Inflammatory macrophage treated with lipopolysaccharide for 4 hours (primary cell): ENCODE measurements at regions not wholly inside any gene's neighbourhood (a gene's known extent, or its start where the extent isn't known, plus 50 kb on each side); places are given as distances from the start of the nearest gene placed in this dataset.
"Not testable (repeated sequence)": the region's sequence is repeated elsewhere in the genome, so short reads cannot be mapped to it uniquely, and the experiment has no call there.

Experiments used
- DNase-seq: peaks from one replicate; pipeline ENCODE4 v3.0.0-alpha.2; 2020

- DNase-seq, result no peak
Measured at GRCh38 chr2:163177592-163177991, 339.0 kb upstream of the KCNH7 start.

GRCh38 chr2:163175294-163175693 lies 336.7 kb upstream of the KCNH7 start:
- DNase-seq, result no peak

- no peak for DNase-seq
Measured at GRCh38 chr2:163173591-163173990, 335.0 kb upstream of the KCNH7 start.

- no peak for DNase-seq
Measured at GRCh38 chr2:163171786-163172530, 333.4 kb upstream of the KCNH7 start.

- DNase-seq, result peak; percentile 44
Measured at GRCh38 chr2:163157891-163158496, 319.4 kb upstream of the KCNH7 start.

- DNase-seq, result no peak
Measured at GRCh38 chr2:163157411-163157810, 318.8 kb upstream of the KCNH7 start.

GRCh38 chr2:163155925-163156324 lies 317.4 kb upstream of the KCNH7 start:
- DNase-seq, result no peak

GRCh38 chr2:163155279-163155883 lies 316.8 kb upstream of the KCNH7 start:
- peak; percentile 17 for DNase-seq

- DNase-seq, result no peak
Measured at GRCh38 chr2:163142618-163143017, 304.1 kb upstream of the KCNH7 start.

GRCh38 chr2:163138947-163139346 lies 300.4 kb upstream of the KCNH7 start:
- no peak for DNase-seq

DNA sequence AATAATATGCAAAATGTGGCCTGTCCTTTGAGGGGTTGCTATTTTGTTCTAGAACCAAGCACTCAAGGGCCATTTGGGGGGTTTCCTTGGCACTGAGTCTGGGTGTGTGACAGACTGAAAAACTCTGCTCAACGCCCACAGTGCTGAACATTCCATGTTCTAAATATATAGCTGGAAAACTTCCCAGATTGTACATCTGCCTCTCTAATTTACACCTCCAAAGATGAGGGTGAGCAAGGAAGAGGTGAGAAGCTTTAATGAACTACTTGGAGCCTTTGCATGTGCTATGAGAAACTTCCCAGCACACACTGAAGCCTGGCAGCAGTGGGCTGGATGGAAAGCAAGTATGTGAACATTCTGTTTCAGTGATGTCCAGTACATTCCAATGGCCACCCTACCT lies 296.7 kb upstream of the KCNH7 start:
- DNase-seq, result no peak

GRCh38 chr2:163133602-163134001 lies 295.0 kb upstream of the KCNH7 start:
- no peak for DNase-seq

DNA sequence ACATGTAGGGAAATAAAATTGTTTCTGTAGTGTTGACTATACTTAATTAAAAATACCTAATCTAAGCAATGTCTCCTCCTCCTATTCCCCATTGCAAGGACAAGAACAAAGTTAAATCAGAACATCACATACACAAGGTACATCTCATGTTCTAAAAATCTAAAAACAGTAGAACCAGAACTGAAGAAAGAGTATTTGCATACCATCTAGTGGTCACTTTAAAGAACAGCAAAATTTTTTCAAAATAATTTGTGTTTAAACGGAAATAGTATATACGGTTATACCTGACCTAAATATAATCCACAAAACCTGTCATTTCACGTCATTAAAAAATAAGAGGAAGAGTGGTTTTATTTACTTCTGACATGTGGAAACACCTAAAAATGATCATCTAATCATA lies 294.3 kb upstream of the KCNH7 start:
- peak; percentile 4 for DNase-seq

GRCh38 chr2:163132207-163132606 lies 293.6 kb upstream of the KCNH7 start:
- not testable (repeated sequence) for DNase-seq

DNA sequence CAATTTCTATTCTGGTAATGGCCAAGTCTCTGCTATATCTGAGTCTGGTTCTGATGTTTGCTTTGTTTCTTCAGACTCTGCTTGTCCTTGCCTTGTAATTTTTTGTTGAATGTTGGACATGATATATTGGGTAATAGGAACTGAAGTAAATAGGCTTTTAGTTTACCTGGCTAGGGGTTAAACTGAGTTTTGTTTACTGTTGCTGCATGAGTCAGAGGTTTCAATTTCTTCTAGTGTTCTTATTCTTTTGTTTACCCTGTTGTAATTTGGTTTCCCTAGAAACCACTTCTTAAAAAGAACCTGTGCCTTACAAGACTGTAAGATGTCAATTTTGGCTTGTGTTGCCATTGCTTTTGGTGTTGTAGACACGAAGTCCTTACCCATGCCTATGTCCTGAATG lies 285.0 kb upstream of the KCNH7 start:
- no peak for DNase-seq

DNA sequence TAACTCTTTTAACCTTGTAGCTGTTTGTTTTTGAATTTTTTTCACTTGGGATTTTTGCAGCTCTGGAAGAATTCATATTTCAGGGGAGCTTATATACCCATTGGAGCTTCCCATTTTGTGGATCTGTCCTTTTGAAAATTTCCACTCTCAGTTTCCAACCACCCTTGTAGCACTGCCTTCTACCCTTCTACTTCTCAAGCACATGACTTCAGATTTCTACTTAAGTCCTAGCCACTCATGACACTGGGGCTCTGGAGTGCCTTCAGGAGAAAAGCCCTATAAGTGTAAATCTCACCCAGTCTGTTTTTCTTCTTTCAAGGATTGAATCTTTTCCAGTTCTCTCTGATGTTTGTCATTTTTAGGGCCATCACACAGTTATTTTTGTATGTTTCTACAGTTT lies 283.7 kb upstream of the KCNH7 start:
- no peak for DNase-seq

GRCh38 chr2:163121483-163121882 lies 282.9 kb upstream of the KCNH7 start:
- no peak for DNase-seq

- no peak for DNase-seq
Measured at GRCh38 chr2:163119966-163120365, 281.4 kb upstream of the KCNH7 start.

DNA sequence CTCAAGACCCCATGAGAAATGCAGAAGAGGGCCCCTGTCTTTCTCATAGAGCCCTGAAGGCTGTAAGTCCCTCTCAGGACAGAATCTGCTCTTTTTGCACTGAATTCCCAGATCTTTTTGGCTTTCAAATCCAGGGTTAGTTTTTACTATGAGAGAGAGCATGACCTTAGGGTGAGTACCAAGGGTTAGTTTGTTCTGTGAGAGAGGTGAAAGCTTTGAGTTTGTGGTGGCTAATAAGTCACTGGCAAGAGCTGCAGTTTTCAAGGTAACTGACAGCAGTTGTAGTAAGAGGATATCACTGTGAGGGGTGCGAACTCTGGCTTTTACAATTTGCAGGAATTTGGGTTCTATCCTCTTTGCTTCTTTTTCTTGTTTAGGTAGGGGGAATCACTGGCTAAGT lies 248.4 kb upstream of the KCNH7 start:
- no peak for DNase-seq

GRCh38 chr2:163085366-163086024 lies 246.9 kb upstream of the KCNH7 start:
- not testable (repeated sequence) for DNase-seq

GRCh38 chr2:163081754-163082153 lies 243.2 kb upstream of the KCNH7 start:
- no peak for DNase-seq

GRCh38 chr2:163077241-163077640 lies 238.7 kb upstream of the KCNH7 start:
- DNase-seq, result no peak

DNA sequence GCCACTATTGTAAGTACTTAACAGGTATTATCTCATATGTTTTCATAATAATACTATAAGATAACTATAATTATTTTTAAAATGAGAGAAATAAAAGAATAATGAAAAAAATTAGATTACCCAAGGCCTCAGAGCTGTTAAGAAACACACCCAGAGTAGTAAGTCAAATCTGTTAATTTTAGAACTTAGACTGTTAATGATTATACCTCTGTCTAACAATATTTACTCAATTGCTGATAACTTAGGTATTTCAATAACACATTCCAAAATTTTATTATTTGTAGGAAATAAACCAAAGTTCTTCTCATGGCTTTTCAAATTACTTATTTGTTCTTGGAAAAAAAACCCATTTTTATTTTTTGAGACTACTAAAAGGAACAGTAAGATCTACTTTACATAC lies 227.5 kb upstream of the KCNH7 start:
- DNase-seq, result no peak

- DNase-seq, result no peak
Measured at GRCh38 chr2:163062524-163062923, 224.0 kb upstream of the KCNH7 start.
